Middle frontal gyrus (tissue), 1 donor: ENCODE measurements at regions not wholly inside any gene's neighbourhood (a gene's known extent, or its start where the extent isn't known, plus 50 kb on each side); places are given as distances from the start of the nearest gene placed in this dataset.

Experiments used
- DNase-seq: peaks from one replicate; pipeline ENCODE4 v3.0.0-alpha.2; 2015; ENCODE audit warnings: low spot score; ENCODE audit errors: extremely low spot score

GRCh38 chr19:31120952-31121351, 228.3 kb downstream of the TSHZ3 start:
- DNase-seq = no peak

- DNase-seq = no peak
These were observed 229.1 kb downstream of the TSHZ3 start for GRCh38 chr19:31119951-31120690.

GRCh38 chr19:31118986-31119385, 230.2 kb downstream of the TSHZ3 start:
- DNase-seq = no peak

- no peak for DNase-seq
These were observed 230.8 kb downstream of the TSHZ3 start for GRCh38 chr19:31118287-31118955.

GRCh38 chr19:31114585-31114984, 234.7 kb downstream of the TSHZ3 start:
- DNase-seq = no peak

- DNase-seq = no peak
These were observed 235.9 kb downstream of the TSHZ3 start for GRCh38 chr19:31113293-31113692.

GRCh38 chr19:31112158-31112557, 237.1 kb downstream of the TSHZ3 start:
- DNase-seq = no peak

GRCh38 chr19:31111741-31112140, 237.5 kb downstream of the TSHZ3 start:
- no peak for DNase-seq

GRCh38 chr19:31110336-31110735, 238.9 kb downstream of the TSHZ3 start:
- DNase-seq = no peak

GRCh38 chr19:31109636-31110035, 239.6 kb downstream of the TSHZ3 start:
- no peak for DNase-seq

GRCh38 chr19:31107096-31107495, 242.1 kb downstream of the TSHZ3 start:
- DNase-seq = no peak

GRCh38 chr19:31105761-31106160, 243.5 kb downstream of the TSHZ3 start:
- no peak for DNase-seq

- no peak for DNase-seq
These were observed 244.8 kb downstream of the TSHZ3 start for GRCh38 chr19:31104451-31104850.

GRCh38 chr19:31103228-31103627, 246.0 kb downstream of the TSHZ3 start:
- no peak for DNase-seq

GRCh38 chr19:31102674-31103073, 246.6 kb downstream of the TSHZ3 start:
- DNase-seq = no peak

GRCh38 chr19:31100981-31101380, 248.3 kb downstream of the TSHZ3 start:
- DNase-seq = no peak

GRCh38 chr19:31100206-31100590, 249.0 kb downstream of the TSHZ3 start:
- DNase-seq = no peak

GRCh38 chr19:31099515-31100205, 249.6 kb downstream of the TSHZ3 start:
- no peak for DNase-seq

- DNase-seq = no peak
These were observed 250.4 kb downstream of the TSHZ3 start for GRCh38 chr19:31098836-31099235.

- no peak for DNase-seq
These were observed 252.2 kb downstream of the TSHZ3 start for GRCh38 chr19:31096935-31097545.

GRCh38 chr19:31096062-31096830, 253.0 kb downstream of the TSHZ3 start:
- DNase-seq = no peak
